SK-N-SH treated with all-trans-retinoic acid at 6 μM for 48 hours (cell line): ENCODE measurements at regions not wholly inside any gene's neighbourhood (a gene's known extent, or its start where the extent isn't known, plus 50 kb on each side); places are given as distances from the start of the nearest gene placed in this dataset.

Source experiments
- ATAC-seq: fragments of 200-7000 bp; cut with Tn5 transposase; 3 replicates; pipeline ENCODE4 v1.9.1; 2020; ENCODE audit warnings: mild to moderate bottlenecking, moderate library complexity
- ARNTL ChIP-seq: fragments of 450-650 bp; formaldehyde crosslinking; IDR thresholded peaks from 2 replicates; pipeline ENCODE4 v1.5.0; 2020; ENCODE audit warnings: low read depth, mild to moderate bottlenecking, moderate library complexity, borderline replicate concordance
- BACH2 ChIP-seq: fragments of 250-450 bp; sonication (Bioruptor Pico); IDR thresholded peaks from 2 replicates; pipeline ENCODE4 v1.9.0; 2021; ENCODE audit warnings: mild to moderate bottlenecking, borderline replicate concordance
- CREB5 ChIP-seq: fragments of 250-450 bp; sonication (Bioruptor Pico); IDR thresholded peaks from 2 replicates; pipeline ENCODE4 v1.5.1; 2020; ENCODE audit warnings: low read depth, mild to moderate bottlenecking, moderate library complexity
- CSRNP3 ChIP-seq: fragments of 250-450 bp; sonication (Bioruptor Pico); IDR thresholded peaks from 2 replicates; pipeline ENCODE4 v1.5.1; 2021; ENCODE audit warnings: mild to moderate bottlenecking, moderate library complexity
- GLIS3 ChIP-seq: fragments of 250-450 bp; sonication (Bioruptor Pico); IDR thresholded peaks from 2 replicates; pipeline ENCODE4 v1.5.0; 2020; ENCODE audit warnings: mild to moderate bottlenecking, moderate library complexity
- ISL1 ChIP-seq: fragments of 250-450 bp; sonication (Bioruptor Pico); IDR thresholded peaks from 2 replicates; pipeline ENCODE4 v2.1.2; 2022; ENCODE audit warnings: mild to moderate bottlenecking, moderate library complexity
- OSR1 ChIP-seq: fragments of 250-450 bp; sonication (Bioruptor Pico); IDR thresholded peaks from 2 replicates; pipeline ENCODE4 v1.8.0; 2022; ENCODE audit warnings: moderate library complexity, mild to moderate bottlenecking, inconsistent platforms
- POU6F1 ChIP-seq: fragments of 250-450 bp; sonication (Bioruptor Pico); IDR thresholded peaks from 2 replicates; pipeline ENCODE4 v1.8.0; 2021; ENCODE audit warnings: low read depth, mild to moderate bottlenecking, moderate library complexity, borderline replicate concordance
- PPARA ChIP-seq: fragments of 250-450 bp; sonication (Bioruptor Pico); IDR thresholded peaks from 2 replicates; pipeline ENCODE4 v1.5.0; 2020; ENCODE audit warnings: mild to moderate bottlenecking, borderline replicate concordance
- RARB ChIP-seq: fragments of 250-450 bp; sonication (Bioruptor Pico); IDR thresholded peaks from 2 replicates; pipeline ENCODE4 v1.8.0; 2021; ENCODE audit warnings: mild to moderate bottlenecking, moderate library complexity
- SNAI2 ChIP-seq: fragments of 250-450 bp; sonication (Bioruptor Pico); IDR thresholded peaks from 2 replicates; pipeline ENCODE4 v1.5.0; 2020; ENCODE audit warnings: mild to moderate bottlenecking, moderate library complexity
- TOX ChIP-seq: fragments of 250-450 bp; sonication (Bioruptor Pico); IDR thresholded peaks from 2 replicates; pipeline ENCODE4 v1.8.0; 2021; ENCODE audit warnings: mild to moderate bottlenecking, moderate library complexity, borderline replicate concordance
- ZC3H10 ChIP-seq: fragments of 250-450 bp; sonication (Bioruptor Pico); IDR thresholded peaks from 2 replicates; pipeline ENCODE4 v1.5.1; 2021; ENCODE audit warnings: mild to moderate bottlenecking, moderate library complexity
- ZFP3 ChIP-seq: fragments of 250-450 bp; sonication (Bioruptor Pico); IDR thresholded peaks from 2 replicates; pipeline ENCODE4 v1.5.0; 2020; ENCODE audit warnings: mild to moderate bottlenecking, moderate library complexity
- ZNF565 ChIP-seq: fragments of 450-650 bp; formaldehyde crosslinking; conservative IDR thresholded peaks from 2 replicates; pipeline ENCODE4 v1.5.0; 2020; ENCODE audit warnings: low read depth, mild to moderate bottlenecking, moderate library complexity
- ZNF70 ChIP-seq: fragments of 450-650 bp; formaldehyde crosslinking; IDR thresholded peaks from 2 replicates; pipeline ENCODE4 v1.5.0; 2020; ENCODE audit warnings: mild to moderate bottlenecking, moderate library complexity
- ZNF8 ChIP-seq: fragments of 450-650 bp; formaldehyde crosslinking; IDR thresholded peaks from 2 replicates; pipeline ENCODE4 v1.5.0; 2020; ENCODE audit warnings: mild to moderate bottlenecking, moderate library complexity
- TF ChIP-seq, protein P1 (sequence below): fragments of 250-450 bp; sonication (Bioruptor Pico); IDR thresholded peaks from 2 replicates; pipeline ENCODE4 v1.8.0; 2020; ENCODE audit warnings: mild to moderate bottlenecking, moderate library complexity, borderline replicate concordance

DNA sequence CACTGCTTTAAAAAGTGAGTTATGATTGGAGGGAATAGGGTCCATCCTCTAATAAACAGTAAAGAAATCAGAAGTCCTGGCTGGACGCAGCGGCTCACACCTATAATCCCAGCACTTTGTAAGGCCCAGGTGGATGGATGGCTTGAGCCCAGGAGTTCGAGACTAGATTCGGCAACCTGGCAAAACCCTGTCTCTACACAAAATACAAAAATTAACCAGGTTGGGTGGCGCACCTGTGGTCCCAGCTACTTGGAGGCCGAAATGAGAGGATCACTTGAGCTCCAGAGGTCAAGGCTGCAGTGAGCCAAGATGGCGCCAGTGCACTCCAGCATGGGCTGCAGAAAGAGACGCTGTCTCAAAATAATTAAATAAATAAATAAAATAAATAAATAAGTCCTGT, 171.2 kb downstream of the POTEB3 start:
- TF ChIP-seq RARB (CRISPR knock-in tag): no peak
- no peak for TF ChIP-seq GLIS3
- no peak for TF ChIP-seq ARNTL (CRISPR knock-in tag)
- no peak for TF ChIP-seq ZNF565 (CRISPR knock-in tag)
- TF ChIP-seq OSR1: no peak
- TF ChIP-seq, protein P1, sequence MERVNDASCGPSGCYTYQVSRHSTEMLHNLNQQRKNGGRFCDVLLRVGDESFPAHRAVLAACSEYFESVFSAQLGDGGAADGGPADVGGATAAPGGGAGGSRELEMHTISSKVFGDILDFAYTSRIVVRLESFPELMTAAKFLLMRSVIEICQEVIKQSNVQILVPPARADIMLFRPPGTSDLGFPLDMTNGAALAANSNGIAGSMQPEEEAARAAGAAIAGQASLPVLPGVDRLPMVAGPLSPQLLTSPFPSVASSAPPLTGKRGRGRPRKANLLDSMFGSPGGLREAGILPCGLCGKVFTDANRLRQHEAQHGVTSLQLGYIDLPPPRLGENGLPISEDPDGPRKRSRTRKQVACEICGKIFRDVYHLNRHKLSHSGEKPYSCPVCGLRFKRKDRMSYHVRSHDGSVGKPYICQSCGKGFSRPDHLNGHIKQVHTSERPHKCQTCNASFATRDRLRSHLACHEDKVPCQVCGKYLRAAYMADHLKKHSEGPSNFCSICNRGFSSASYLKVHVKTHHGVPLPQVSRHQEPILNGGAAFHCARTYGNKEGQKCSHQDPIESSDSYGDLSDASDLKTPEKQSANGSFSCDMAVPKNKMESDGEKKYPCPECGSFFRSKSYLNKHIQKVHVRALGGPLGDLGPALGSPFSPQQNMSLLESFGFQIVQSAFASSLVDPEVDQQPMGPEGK (CRISPR knock-in tag): no peak
- ATAC-seq: no peak

- no peak for TF ChIP-seq ZNF8 (CRISPR knock-in tag)
- no peak for TF ChIP-seq ZC3H10 (CRISPR knock-in tag)
- no peak for TF ChIP-seq BACH2
- TF ChIP-seq ZFP3 (CRISPR knock-in tag): no peak
- TF ChIP-seq POU6F1 (CRISPR knock-in tag): no peak
- no peak for TF ChIP-seq CREB5 (CRISPR knock-in tag)
- no peak for TF ChIP-seq RARB (CRISPR knock-in tag)
- no peak for TF ChIP-seq PPARA (CRISPR knock-in tag)
- no peak for ATAC-seq
These were observed 171.8 kb downstream of the POTEB3 start for GRCh38 chr15:21268436-21268940.

DNA sequence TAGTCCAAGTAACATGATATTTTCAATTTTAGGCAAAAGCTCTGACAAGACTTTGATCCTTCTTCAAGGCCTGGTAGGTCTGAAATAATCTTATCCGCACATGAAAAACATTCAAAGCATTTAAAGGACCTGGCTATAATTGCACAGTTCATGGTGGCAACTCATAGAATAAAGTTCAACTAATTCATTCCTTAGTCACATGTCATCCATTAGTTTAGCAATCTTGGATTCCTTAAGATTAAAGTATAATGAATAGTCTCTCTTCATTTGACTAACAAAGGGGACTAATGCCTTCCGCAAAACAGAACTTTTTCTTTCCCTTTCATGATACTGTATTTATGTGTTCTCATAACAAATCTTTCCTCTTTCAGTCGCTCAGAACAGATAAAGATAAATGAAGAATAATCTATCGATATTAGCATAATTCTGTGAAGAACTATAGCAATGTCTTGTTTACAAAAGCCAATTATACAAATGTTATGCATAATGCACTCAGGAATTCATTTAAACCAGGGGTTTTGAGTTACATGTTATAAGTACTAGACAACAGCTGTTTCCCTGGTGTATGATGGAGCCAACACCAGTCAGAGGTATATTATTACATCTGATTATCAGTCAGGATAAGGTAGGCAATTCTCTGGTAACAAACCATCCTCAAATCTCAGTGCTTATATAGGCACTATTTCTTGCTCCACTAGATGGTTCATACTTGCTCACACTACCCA, 172.5 kb downstream of the POTEB3 start:
- no peak for ATAC-seq
- no peak for TF ChIP-seq ISL1
- no peak for TF ChIP-seq CSRNP3 (CRISPR knock-in tag)
- no peak for TF ChIP-seq PPARA (CRISPR knock-in tag)
- TF ChIP-seq, protein P1 (CRISPR knock-in tag): no peak
- no peak for TF ChIP-seq ZNF70 (CRISPR knock-in tag)
- no peak for TF ChIP-seq ZNF8 (CRISPR knock-in tag)
- TF ChIP-seq CREB5 (CRISPR knock-in tag): no peak
- TF ChIP-seq RARB (CRISPR knock-in tag): no peak
- TF ChIP-seq TOX (CRISPR knock-in tag): no peak
- no peak for TF ChIP-seq ZNF565 (CRISPR knock-in tag)
- TF ChIP-seq OSR1: no peak
- TF ChIP-seq SNAI2 (CRISPR knock-in tag): no peak
